GM12864 (cell line): ENCODE measurements at regions not wholly inside any gene's neighbourhood (a gene's known extent, or its start where the extent isn't known, plus 50 kb on each side); places are given as distances from the start of the nearest gene placed in this dataset.
"Not testable (repeated sequence)": the region's sequence is repeated elsewhere in the genome, so short reads cannot be mapped to it uniquely, and the experiment has no call there.

Source experiments
- DNase-seq: peaks from one replicate; pipeline ENCODE4 v3.0.0-alpha.2; 2011; ENCODE audit warnings: low read depth
- H3K4me3 ChIP-seq: 2 replicates; pipeline ENCODE4 v1.5.1; 2011; ENCODE audit warnings: mild to moderate bottlenecking, low read depth, low read length, control low read depth
- CTCF ChIP-seq: IDR thresholded peaks from 2 replicates; pipeline ENCODE4 v1.5.1; 2011; ENCODE audit warnings: low read depth, mild to moderate bottlenecking, moderate library complexity, low read length, control low read depth, inconsistent platforms; ENCODE audit errors: missing control alignments

GRCh38 chr1:168469690-168470089 lies 74.1 kb downstream of the XCL2 start:
- DNase-seq = no peak
- H3K4me3 ChIP-seq = no peak overlapping the region

GRCh38 chr1:168468822-168469221 lies 75.0 kb downstream of the XCL2 start:
- H3K4me3 ChIP-seq = no peak overlapping the region
- DNase-seq = no peak
- TF ChIP-seq CTCF = no peak

More at GRCh38 chr1:168469690-168470089, 74.1 kb downstream of the XCL2 start:
- TF ChIP-seq CTCF = no peak

- TF ChIP-seq CTCF = no peak
- no peak for DNase-seq
- H3K4me3 ChIP-seq = no peak overlapping the region
Measured at GRCh38 chr1:168468042-168468809, 75.6 kb downstream of the XCL2 start.

- H3K4me3 ChIP-seq = no peak overlapping the region
- TF ChIP-seq CTCF = no peak
- DNase-seq = no peak
Measured at GRCh38 chr1:168467452-168467851, 76.3 kb downstream of the XCL2 start.

- H3K4me3 ChIP-seq = no peak overlapping the region
- TF ChIP-seq CTCF = no peak
- DNase-seq = peak; percentile 15
Measured at GRCh38 chr1:168466714-168467131, 77.1 kb downstream of the XCL2 start.

GRCh38 chr1:168466092-168466713 lies 77.6 kb downstream of the XCL2 start:
- H3K4me3 ChIP-seq = no peak overlapping the region
- peak; percentile 57 for DNase-seq
- no peak for TF ChIP-seq CTCF

- not testable (repeated sequence) for H3K4me3 ChIP-seq, DNase-seq
Measured at GRCh38 chr1:168461108-168461507, 82.7 kb downstream of the XCL2 start.

- H3K4me3 ChIP-seq = not testable (repeated sequence)
Measured at GRCh38 chr1:168457296-168457695, 86.5 kb downstream of the XCL2 start.

More at GRCh38 chr1:168457296-168457695, 86.5 kb downstream of the XCL2 start:
- DNase-seq = not testable (repeated sequence)
